Esophagus squamous epithelium (tissue), 5 donors: ENCODE measurements at regions not wholly inside any gene's neighbourhood (a gene's known extent, or its start where the extent isn't known, plus 50 kb on each side); places are given as distances from the start of the nearest gene placed in this dataset.

Source experiments
- DNase-seq: peaks from one replicate; lab custom pipeline; 2025; lab: John Stamatoyannopoulos, UW
- H3K27ac ChIP-seq, 4 donors: fragments of 200-600 bp; sonication (generic); one replicate each; pipeline ENCODE4 v1.5.1; 2016 to 2019; ENCODE audit warnings: mild to moderate bottlenecking in 1 of 4
- H3K27me3 ChIP-seq, 4 donors: fragments of 200-600 bp; sonication (generic); 1 replicate in 3 of 4; 2 replicates in 1 of 4; pipeline versions ENCODE4 v1.5.1 to v1.6.0; 2017 to 2021; ENCODE audit warnings: antibody characterized with exemption in 1 of 4
- H3K36me3 ChIP-seq, 3 donors: fragments of 200-600 bp; sonication (generic); one replicate each; pipeline ENCODE4 v1.5.1; 2016 to 2019
- H3K4me1 ChIP-seq, 3 donors: fragments of 200-600 bp; sonication (generic); one replicate each; pipeline ENCODE4 v1.5.1; 2017 to 2019
- H3K4me3 ChIP-seq, 4 donors: fragments of 200-600 bp; sonication (generic); 1 replicate in 3 of 4; 2 replicates in 1 of 4; pipeline ENCODE4 v1.5.1; 2016 to 2019; ENCODE audit warnings: mild to moderate bottlenecking in 2 of 4, moderate library complexity in 1 of 4
- H3K9me3 ChIP-seq, 3 donors: fragments of 200-600 bp; sonication (generic); one replicate each; pipeline ENCODE4 v1.5.1; 2016 to 2019
- POLR2A ChIP-seq, 4 donors: fragments of 450-650 bp; IDR thresholded peaks; one replicate each; pipeline ENCODE4 v1.6.1; 2017; ENCODE audit warnings: antibody characterized with exemption in 4 of 4, mild to moderate bottlenecking in 4 of 4, moderate library complexity in 3 of 4
- WGBS, 2 donors: methylation state at CpG; one replicate each; pipeline ENCODE4 v1.1.5; 2018; 5-methylcytosine and 5-hydroxymethylcytosine counted together
- intact Hi-C: fragments of 100-400 bp; cut with DNase I; formaldehyde crosslinking; loops from one replicate; pipeline ENCODE4 v1.15.0; 2022
- TF ChIP-seq, protein P1 (sequence below), 6 experiments: fragments of 450-650 bp in 4 of 6; fragments of 200-600 bp in 2 of 6; sonication (generic) in 2 of 6; IDR thresholded peaks; one replicate each; pipeline ENCODE4 v1.5.1; 2016 to 2019; ENCODE audit warnings: antibody characterized with exemption in 6 of 6, mild to moderate bottlenecking in 4 of 6, moderate library complexity in 4 of 6
- donor health status: DM: yes; HTN: yes; CAD: no.

DNA sequence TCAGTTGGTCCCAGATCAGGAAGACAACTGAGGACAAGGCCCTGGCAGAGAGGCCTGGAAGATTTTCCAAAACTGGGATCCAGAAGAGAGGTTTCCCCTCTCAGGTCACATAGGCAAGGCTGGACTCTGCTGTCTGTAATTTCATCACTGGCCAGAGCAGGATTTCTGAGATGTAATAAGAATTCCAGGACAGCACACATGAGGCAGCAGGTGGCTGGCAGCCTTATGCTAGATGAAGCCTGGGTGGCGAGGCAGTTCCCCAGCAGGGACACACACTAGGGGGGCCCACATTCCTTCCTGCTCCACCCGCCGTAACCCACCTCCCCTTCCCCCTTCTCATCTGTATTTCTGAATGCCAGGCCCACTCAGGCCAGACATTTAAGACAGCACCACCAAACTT, 98.6 kb downstream of the HNRNPLL start:
- WGBS, 2 donors: 95% methylated on average over 3 of the region's 3 CpGs; no CpG with 5 or more reads in 1 of the 2 donors
- H3K27me3 ChIP-seq: no peaks in the 10 kb centered on the region
- TF ChIP-seq POLR2A (IDR thresholded peaks at IDR 0.05): no peak
- TF ChIP-seq, protein P1, sequence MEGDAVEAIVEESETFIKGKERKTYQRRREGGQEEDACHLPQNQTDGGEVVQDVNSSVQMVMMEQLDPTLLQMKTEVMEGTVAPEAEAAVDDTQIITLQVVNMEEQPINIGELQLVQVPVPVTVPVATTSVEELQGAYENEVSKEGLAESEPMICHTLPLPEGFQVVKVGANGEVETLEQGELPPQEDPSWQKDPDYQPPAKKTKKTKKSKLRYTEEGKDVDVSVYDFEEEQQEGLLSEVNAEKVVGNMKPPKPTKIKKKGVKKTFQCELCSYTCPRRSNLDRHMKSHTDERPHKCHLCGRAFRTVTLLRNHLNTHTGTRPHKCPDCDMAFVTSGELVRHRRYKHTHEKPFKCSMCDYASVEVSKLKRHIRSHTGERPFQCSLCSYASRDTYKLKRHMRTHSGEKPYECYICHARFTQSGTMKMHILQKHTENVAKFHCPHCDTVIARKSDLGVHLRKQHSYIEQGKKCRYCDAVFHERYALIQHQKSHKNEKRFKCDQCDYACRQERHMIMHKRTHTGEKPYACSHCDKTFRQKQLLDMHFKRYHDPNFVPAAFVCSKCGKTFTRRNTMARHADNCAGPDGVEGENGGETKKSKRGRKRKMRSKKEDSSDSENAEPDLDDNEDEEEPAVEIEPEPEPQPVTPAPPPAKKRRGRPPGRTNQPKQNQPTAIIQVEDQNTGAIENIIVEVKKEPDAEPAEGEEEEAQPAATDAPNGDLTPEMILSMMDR (IDR thresholded peaks at IDR 0.05): no peak
- H3K36me3 ChIP-seq: no peaks in the 10 kb centered on the region
- DNase-seq: no peak
- intact Hi-C loops: no loop called here
- peaks cover 13 to 35% (median 13%) of the 10 kb centered on the region in 3 donors for H3K4me1 ChIP-seq
- H3K27ac ChIP-seq: no peak overlapping the region
- H3K9me3 ChIP-seq: peaks cover 0 to 5% (median 0%) of the 10 kb centered on the region in 3 donors
- no peak overlapping the region for H3K4me3 ChIP-seq

- Histone ChIP-seq H3K4me1 (peaks cover 2 to 23% (median 3%) of the 10 kb centered on the region in 3 donors), H3K27me3 (no peaks in the 10 kb centered on the region), H3K27ac (no peak overlapping the region), H3K36me3 (no peaks in the 10 kb centered on the region), H3K4me3 (no peak overlapping the region), H3K9me3 (peaks cover 0 to 5% (median 0%) of the 10 kb centered on the region in 3 donors)
- intact Hi-C loops: no loop called here
- no peak for DNase-seq
- WGBS, 2 donors: 80 to 100% methylated on average over 1 of the region's 1 CpG
- TF ChIP-seq POLR2A (IDR thresholded peaks at IDR 0.05): no peak
- TF ChIP-seq, protein P1 (IDR thresholded peaks at IDR 0.05): no peak
Measured at GRCh38 chr2:38502107-38502506, 100.6 kb downstream of the HNRNPLL start.

- Histone ChIP-seq H3K27me3 (no peaks in the 10 kb centered on the region), H3K4me1 (peaks cover 0 to 19% (median 3%) of the 10 kb centered on the region in 3 donors), H3K27ac (peak overlapping the region in 3 of 4 donors; percentile 38 to 61 (median 59)), H3K36me3 (no peaks in the 10 kb centered on the region), H3K4me3 (no peak overlapping the region), H3K9me3 (peaks cover 0 to 5% (median 0%) of the 10 kb centered on the region in 3 donors)
- no peak for DNase-seq
- WGBS, 2 donors: 67 to 76% methylated on average over 11 to 12 of the region's 12 CpGs
- no peak for TF ChIP-seq POLR2A (IDR thresholded peaks at IDR 0.05)
- TF ChIP-seq, protein P1 (IDR thresholded peaks at IDR 0.05): no peak
- intact Hi-C loops: no loop called here
Measured at GRCh38 chr2:38500283-38500634, 102.5 kb downstream of the HNRNPLL start.

GRCh38 chr2:38499548-38500282, 103.0 kb downstream of the HNRNPLL start:
- H3K27ac ChIP-seq: peak overlapping the region in 3 of 4 donors; percentile 38 to 61 (median 59)
- no peak for DNase-seq
- WGBS, 2 donors: 57 to 78% methylated on average over 7 to 9 of the region's 9 CpGs

DNA sequence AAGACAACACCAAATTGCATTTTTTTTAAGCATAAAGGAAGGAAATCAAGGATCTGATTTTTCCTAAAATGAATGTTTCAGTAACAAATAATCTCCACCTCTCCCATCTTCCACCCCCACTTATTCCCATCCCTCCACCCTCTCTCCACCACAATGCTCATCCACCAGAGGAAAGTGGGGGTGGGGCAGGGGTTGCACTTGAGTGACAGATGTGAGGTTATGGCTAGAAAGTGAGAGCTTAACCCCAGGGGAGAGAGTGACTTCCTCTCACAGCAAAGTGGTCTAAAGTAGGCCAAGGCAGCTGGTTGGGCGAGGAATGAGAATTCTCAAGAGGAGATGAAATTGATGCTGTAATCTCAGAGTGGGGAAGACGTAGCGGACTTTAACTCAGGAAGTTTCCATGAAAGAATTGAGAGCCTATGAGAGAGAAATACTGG, 104.7 kb downstream of the HNRNPLL start:
- WGBS, 2 donors: 67 to 89% methylated on average over 3 of the region's 3 CpGs
- H3K27me3 ChIP-seq: no peaks in the 10 kb centered on the region
- no peaks in the 10 kb centered on the region for H3K36me3 ChIP-seq
- H3K9me3 ChIP-seq: peaks cover 0 to 5% (median 0%) of the 10 kb centered on the region in 3 donors
- peaks cover 0 to 19% (median 3%) of the 10 kb centered on the region in 3 donors for H3K4me1 ChIP-seq
- no peak overlapping the region for H3K4me3 ChIP-seq
- intact Hi-C loops: no loop called here
- TF ChIP-seq, protein P1 (IDR thresholded peaks at IDR 0.05): no peak
- no peak for TF ChIP-seq POLR2A (IDR thresholded peaks at IDR 0.05)
- H3K27ac ChIP-seq: peak overlapping the region in 1 of 4 donors; percentile 34
- DNase-seq: no peak

More at GRCh38 chr2:38499548-38500282, 103.0 kb downstream of the HNRNPLL start:
- no peak for TF ChIP-seq POLR2A (IDR thresholded peaks at IDR 0.05)
- no peaks in the 10 kb centered on the region for H3K27me3 ChIP-seq
- intact Hi-C loops: no loop called here
- no peak overlapping the region for H3K4me3 ChIP-seq
- no peaks in the 10 kb centered on the region for H3K36me3 ChIP-seq
- peaks cover 0 to 19% (median 3%) of the 10 kb centered on the region in 3 donors for H3K4me1 ChIP-seq
- peaks cover 0 to 5% (median 0%) of the 10 kb centered on the region in 3 donors for H3K9me3 ChIP-seq
